HFFc6 (cell line): ENCODE measurements at regions not wholly inside any gene's neighbourhood (a gene's known extent, or its start where the extent isn't known, plus 50 kb on each side); places are given as distances from the start of the nearest gene placed in this dataset.

ENCODE experiments used
- DNase-seq: peaks from one replicate; pipeline ENCODE4 v3.0.0-alpha.2; 2018
- H3K27ac Mint-ChIP-seq: 2 replicates; pipeline ENCODE4 v1.8.0; 2020; ENCODE audit warnings: mild to moderate bottlenecking, mixed read lengths
- H3K27me3 Mint-ChIP-seq: 2 replicates; pipeline ENCODE4 v1.8.0; 2021; ENCODE audit warnings: mild to moderate bottlenecking, moderate library complexity, mixed read lengths; ENCODE audit not compliant: insufficient read depth
- H3K36me3 Mint-ChIP-seq: 2 replicates; pipeline ENCODE4 v1.8.0; 2021; ENCODE audit warnings: low read depth, mixed read lengths
- H3K4me1 Mint-ChIP-seq: 2 replicates; pipeline ENCODE4 v1.8.0; 2020; ENCODE audit warnings: low read depth, mixed read lengths
- H3K4me3 Mint-ChIP-seq: 2 replicates; pipeline ENCODE4 v1.8.0; 2020; ENCODE audit warnings: mild to moderate bottlenecking, moderate library complexity, mixed read lengths
- H3K9me3 Mint-ChIP-seq: 2 replicates; pipeline ENCODE4 v1.8.0; 2020; ENCODE audit warnings: mild to moderate bottlenecking, mixed read lengths
- CTCF ChIP-seq: fragments of 200-600 bp; sonication (generic); IDR thresholded peaks from 2 replicates; pipeline ENCODE4 v1.5.0; 2021; ENCODE audit warnings: antibody characterized with exemption, mild to moderate bottlenecking

GRCh38 chr11:70537576-70538571 is 139.5 kb downstream of the CTTN start:
- peaks cover 2% of the 10 kb centered on the region for H3K27me3 Mint-ChIP-seq
- DNase-seq = no peak
- H3K9me3 Mint-ChIP-seq = peaks cover 51% of the 10 kb centered on the region
- H3K4me3 Mint-ChIP-seq = no peak overlapping the region
- no peaks in the 10 kb centered on the region for H3K4me1 Mint-ChIP-seq
- H3K27ac Mint-ChIP-seq = no peak overlapping the region
- H3K36me3 Mint-ChIP-seq = peaks cover 23% of the 10 kb centered on the region
- no peak for TF ChIP-seq CTCF

- Mint-ChIP-seq H3K27ac (no peak overlapping the region), H3K36me3 (peaks cover 23% of the 10 kb centered on the region), H3K4me1 (no peaks in the 10 kb centered on the region), H3K4me3 (no peak overlapping the region), H3K9me3 (peaks cover 46% of the 10 kb centered on the region), H3K27me3 (peaks cover 2% of the 10 kb centered on the region)
- no peak for DNase-seq
- TF ChIP-seq CTCF = no peak
Measured at GRCh38 chr11:70538641-70539359, 140.5 kb downstream of the CTTN start.

GRCh38 chr11:70539360-70540095 is 141.2 kb downstream of the CTTN start:
- no peak for DNase-seq
- H3K27me3 Mint-ChIP-seq = peaks cover 2% of the 10 kb centered on the region

GRCh38 chr11:70540196-70540595 is 141.9 kb downstream of the CTTN start:
- TF ChIP-seq CTCF = no peak
- peaks cover under 1% of the 10 kb centered on the region for H3K27me3 Mint-ChIP-seq
- no peak overlapping the region for H3K4me3 Mint-ChIP-seq
- peaks cover 34% of the 10 kb centered on the region for H3K9me3 Mint-ChIP-seq
- no peak overlapping the region for H3K27ac Mint-ChIP-seq
- DNase-seq = no peak
- no peaks in the 10 kb centered on the region for H3K4me1 Mint-ChIP-seq
- H3K36me3 Mint-ChIP-seq = peaks cover 21% of the 10 kb centered on the region

More at GRCh38 chr11:70539360-70540095, 141.2 kb downstream of the CTTN start:
- no peak overlapping the region for H3K4me3 Mint-ChIP-seq
- no peak for TF ChIP-seq CTCF
- H3K9me3 Mint-ChIP-seq = peaks cover 38% of the 10 kb centered on the region
- no peaks in the 10 kb centered on the region for H3K4me1 Mint-ChIP-seq
- H3K36me3 Mint-ChIP-seq = peaks cover 23% of the 10 kb centered on the region
- H3K27ac Mint-ChIP-seq = no peak overlapping the region

GRCh38 chr11:70541176-70541575 is 142.8 kb downstream of the CTTN start:
- Mint-ChIP-seq H3K36me3 (peaks cover 22% of the 10 kb centered on the region; the same call in 1 of the 2 replicates), H3K27ac (no peak overlapping the region), H3K9me3 (peaks cover 36% of the 10 kb centered on the region), H3K4me3 (no peak overlapping the region), H3K4me1 (no peaks in the 10 kb centered on the region), H3K27me3 (no peaks in the 10 kb centered on the region; the same call in 1 of the 2 replicates)
- TF ChIP-seq CTCF = no peak
- DNase-seq = no peak
